GM08714 (cell line): ENCODE measurements at regions not wholly inside any gene's neighbourhood (a gene's known extent, or its start where the extent isn't known, plus 50 kb on each side); places are given as distances from the start of the nearest gene placed in this dataset.
"Not testable (repeated sequence)": the region's sequence is repeated elsewhere in the genome, so short reads cannot be mapped to it uniquely, and the experiment has no call there.

Experiments used
- H3K4me3 ChIP-seq: fragments of 200-500 bp; sonication (Bioruptor generic); 2 replicates; pipeline ENCODE4 v1.5.1; 2014; ENCODE audit warnings: mild to moderate bottlenecking, low read length, inconsistent platforms
- ZNF274 ChIP-seq: IDR thresholded peaks from 2 replicates; pipeline ENCODE4 v1.6.1; 2012; ENCODE audit warnings: mild to moderate bottlenecking, low read depth, low read length

GRCh38 chr3:118529554-118529953, 505.1 kb downstream of the IGSF11 start:
- TF ChIP-seq ZNF274 = no peak
- H3K4me3 ChIP-seq = no peak overlapping the region

GRCh38 chr3:118530350-118530922, 504.2 kb downstream of the IGSF11 start:
- TF ChIP-seq ZNF274 = no peak
- no peak overlapping the region for H3K4me3 ChIP-seq

- H3K4me3 ChIP-seq = not testable (repeated sequence)
These were observed 503.7 kb downstream of the IGSF11 start for GRCh38 chr3:118530927-118531356.

- no peak overlapping the region for H3K4me3 ChIP-seq
- TF ChIP-seq ZNF274 = no peak
These were observed 502.8 kb downstream of the IGSF11 start for GRCh38 chr3:118531816-118532215.

GRCh38 chr3:118533676-118534075, 501.0 kb downstream of the IGSF11 start:
- no peak for TF ChIP-seq ZNF274
- H3K4me3 ChIP-seq = no peak overlapping the region

- no peak for TF ChIP-seq ZNF274
- H3K4me3 ChIP-seq = no peak overlapping the region
These were observed 500.1 kb downstream of the IGSF11 start for GRCh38 chr3:118534519-118534918.

GRCh38 chr3:118536764-118537163, 497.9 kb downstream of the IGSF11 start:
- TF ChIP-seq ZNF274 = no peak

GRCh38 chr3:118537454-118537853, 497.2 kb downstream of the IGSF11 start:
- TF ChIP-seq ZNF274 = no peak
- H3K4me3 ChIP-seq = no peak overlapping the region

More at GRCh38 chr3:118536764-118537163, 497.9 kb downstream of the IGSF11 start:
- no peak overlapping the region for H3K4me3 ChIP-seq

GRCh38 chr3:118538187-118538586, 496.5 kb downstream of the IGSF11 start:
- TF ChIP-seq ZNF274 = no peak
- H3K4me3 ChIP-seq = no peak overlapping the region

GRCh38 chr3:118539820-118540447, 494.7 kb downstream of the IGSF11 start:
- H3K4me3 ChIP-seq = not testable (repeated sequence)

- H3K4me3 ChIP-seq = not testable (repeated sequence)
These were observed 494.2 kb downstream of the IGSF11 start for GRCh38 chr3:118540448-118540821.

GRCh38 chr3:118540826-118541225, 493.8 kb downstream of the IGSF11 start:
- no peak for TF ChIP-seq ZNF274
- no peak overlapping the region for H3K4me3 ChIP-seq

- no peak overlapping the region for H3K4me3 ChIP-seq
- TF ChIP-seq ZNF274 = no peak
These were observed 492.9 kb downstream of the IGSF11 start for GRCh38 chr3:118541796-118542195.

GRCh38 chr3:118543832-118544231, 490.8 kb downstream of the IGSF11 start:
- TF ChIP-seq ZNF274 = no peak
- no peak overlapping the region for H3K4me3 ChIP-seq

- no peak for TF ChIP-seq ZNF274
- H3K4me3 ChIP-seq = no peak overlapping the region
These were observed 490.2 kb downstream of the IGSF11 start for GRCh38 chr3:118544458-118544857.

GRCh38 chr3:118548434-118548833, 486.2 kb downstream of the IGSF11 start:
- TF ChIP-seq ZNF274 = no peak
- H3K4me3 ChIP-seq = no peak overlapping the region
